ENCODE measurements at regions not wholly inside any gene's neighbourhood (a gene's known extent, or its start where the extent isn't known, plus 50 kb on each side); places are given as distances from the start of the nearest gene placed in this dataset.
A peak's percentile ranks its signal among the peaks of the same experiment; 100 is the strongest.

DNA sequence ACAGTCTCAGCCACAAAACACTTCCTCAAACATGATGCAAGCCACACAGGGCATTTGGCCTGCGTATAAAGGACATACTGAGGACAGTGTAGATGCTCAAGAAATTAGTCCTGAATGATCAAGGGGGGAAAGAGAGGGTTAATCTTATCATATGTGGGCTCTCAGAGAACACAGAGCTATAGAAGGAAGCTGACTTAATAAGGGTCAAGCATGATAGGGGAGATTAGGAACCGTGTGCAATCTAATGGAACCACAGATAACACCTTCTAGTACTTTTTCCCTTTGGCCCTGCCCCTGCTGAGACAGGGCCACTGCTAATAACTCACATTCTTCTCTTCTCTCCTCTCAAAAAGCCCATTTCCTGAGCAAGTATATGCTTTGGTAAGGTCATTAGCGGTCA is 114.1 kb upstream of the ADAMTS9 start:
- H3K27ac ChIP-seq, result no peak overlapping the region
- no peaks in the 10 kb centered on the region for H3K4me1 ChIP-seq (replicated peaks)
- no peaks in the 10 kb centered on the region for H3K36me3 ChIP-seq
- no peak overlapping the region for H3K4me3 ChIP-seq
- intact Hi-C loops (cut with DNase I), result no loop called here
- no peaks in the 10 kb centered on the region for H3K27me3 ChIP-seq (replicated peaks; ENCODE audit: insufficient read depth)
- no peaks in the 10 kb centered on the region for H3K9me3 ChIP-seq
- TF ChIP-seq CTCF (IDR thresholded peaks at IDR 0.05) (no peak), POLR2A (IDR thresholded peaks at IDR 0.05) (no peak), POLR2AphosphoS5 (IDR thresholded peaks at IDR 0.05) (no peak)
- DNase-seq (ENCODE audit: low spot score), result no peak
- 82% methylated on average over 3 of the region's 3 CpGs for WGBS

DNA sequence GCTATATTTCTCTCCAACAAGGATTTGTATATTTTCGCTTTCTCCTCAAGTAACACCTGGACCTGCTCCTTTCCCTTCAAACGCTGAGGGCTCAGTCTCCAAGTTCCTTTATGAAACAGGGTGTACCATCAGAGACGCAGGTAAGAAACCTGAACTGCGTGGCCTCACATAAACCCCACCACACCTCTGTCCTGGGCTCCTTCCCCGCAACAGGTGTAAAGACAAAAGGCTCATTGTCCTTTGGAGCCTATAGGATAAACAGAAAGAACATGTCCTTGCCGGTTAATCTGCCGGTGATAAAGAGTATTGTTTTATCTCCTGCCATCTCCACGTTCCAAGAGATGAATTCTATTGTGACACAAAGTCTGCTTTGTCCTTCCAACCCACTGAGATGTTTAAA is 111.8 kb upstream of the ADAMTS9 start:
- no peaks in the 10 kb centered on the region for H3K27me3 ChIP-seq (replicated peaks; ENCODE audit: insufficient read depth)
- peak; percentile 37 for DNase-seq (ENCODE audit: low spot score)
- H3K36me3 ChIP-seq, result no peaks in the 10 kb centered on the region
- H3K9me3 ChIP-seq, result no peaks in the 10 kb centered on the region
- H3K4me3 ChIP-seq, result no peak overlapping the region
- 48% methylated on average over 8 of the region's 8 CpGs for WGBS
- peak overlapping the region in 1 of 2 donors; percentile 32 for H3K27ac ChIP-seq
- intact Hi-C loops (cut with DNase I), result no loop called here
- no peak for TF ChIP-seq CTCF (IDR thresholded peaks at IDR 0.05)
- TF ChIP-seq POLR2A (IDR thresholded peaks at IDR 0.05), result no peak
- TF ChIP-seq POLR2AphosphoS5 (IDR thresholded peaks at IDR 0.05), result peak; percentile 17
- H3K4me1 ChIP-seq (replicated peaks), result no peaks in the 10 kb centered on the region

DNA sequence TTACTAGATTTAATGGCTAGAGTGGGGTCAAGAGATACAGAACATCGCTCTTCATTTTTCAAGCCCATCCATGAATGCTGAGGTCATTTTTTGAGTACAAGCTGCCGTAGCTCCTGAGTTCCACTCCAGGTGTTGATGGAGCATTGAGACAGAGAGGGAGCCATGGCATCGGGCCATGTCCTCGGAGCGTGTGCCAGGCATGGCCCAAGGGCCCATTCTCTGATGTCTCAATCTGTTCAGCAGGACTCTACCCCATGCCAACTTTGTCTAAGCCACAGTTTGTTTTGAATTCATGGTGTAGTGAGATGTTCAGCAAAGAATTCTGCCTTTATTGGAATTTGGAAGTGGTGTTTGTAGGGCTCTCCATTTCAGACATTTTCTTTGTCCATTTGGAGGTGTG is 110.5 kb upstream of the ADAMTS9 start:
- TF ChIP-seq POLR2AphosphoS5 (IDR thresholded peaks at IDR 0.05), result no peak
- no peak for TF ChIP-seq CTCF (IDR thresholded peaks at IDR 0.05)
- no peak for TF ChIP-seq POLR2A (IDR thresholded peaks at IDR 0.05)
- 67% methylated on average over 5 of the region's 5 CpGs for WGBS
- DNase-seq (ENCODE audit: low spot score), result peak; percentile 58
- Histone ChIP-seq H3K27ac (no peak overlapping the region), H3K36me3 (no peaks in the 10 kb centered on the region), H3K9me3 (no peaks in the 10 kb centered on the region), H3K27me3 (replicated peaks; ENCODE audit: insufficient read depth) (no peaks in the 10 kb centered on the region), H3K4me3 (no peak overlapping the region), H3K4me1 (replicated peaks) (no peaks in the 10 kb centered on the region)
- intact Hi-C loops (cut with DNase I), result no loop called here

- peak; percentile 14 for DNase-seq (ENCODE audit: low spot score)
- Histone ChIP-seq H3K4me3 (no peak overlapping the region), H3K4me1 (replicated peaks) (no peaks in the 10 kb centered on the region), H3K27me3 (replicated peaks; ENCODE audit: insufficient read depth) (no peaks in the 10 kb centered on the region), H3K27ac (no peak overlapping the region), H3K36me3 (no peaks in the 10 kb centered on the region), H3K9me3 (no peaks in the 10 kb centered on the region)
- TF ChIP-seq CTCF (IDR thresholded peaks at IDR 0.05), result no peak
- TF ChIP-seq POLR2A (IDR thresholded peaks at IDR 0.05), result no peak
- TF ChIP-seq POLR2AphosphoS5 (IDR thresholded peaks at IDR 0.05), result no peak
- 80% methylated on average over 7 of the region's 7 CpGs for WGBS
- intact Hi-C loops (cut with DNase I), result no loop called here
Observed at GRCh38 chr3:64796607-64797399, 109.0 kb upstream of the ADAMTS9 start.

- no peak overlapping the region for H3K27ac ChIP-seq
- no peaks in the 10 kb centered on the region for H3K27me3 ChIP-seq (replicated peaks; ENCODE audit: insufficient read depth)
- DNase-seq (ENCODE audit: low spot score), result no peak
- no peaks in the 10 kb centered on the region for H3K9me3 ChIP-seq
- TF ChIP-seq POLR2AphosphoS5 (IDR thresholded peaks at IDR 0.05), result no peak
- no peak for TF ChIP-seq POLR2A (IDR thresholded peaks at IDR 0.05)
- no peaks in the 10 kb centered on the region for H3K36me3 ChIP-seq
- WGBS, result 78% methylated on average over 3 of the region's 3 CpGs
- H3K4me1 ChIP-seq (replicated peaks), result no peaks in the 10 kb centered on the region
- intact Hi-C loops (cut with DNase I), result no loop called here
- H3K4me3 ChIP-seq, result no peak overlapping the region
Observed at GRCh38 chr3:64792445-64792844, 104.6 kb upstream of the ADAMTS9 start.
